GM19328 (cell line): ENCODE measurements at regions not wholly inside any gene's neighbourhood (a gene's known extent, or its start where the extent isn't known, plus 50 kb on each side); places are given as distances from the start of the nearest gene placed in this dataset.
"Not testable (repeated sequence)": the region's sequence is repeated elsewhere in the genome, so short reads cannot be mapped to it uniquely, and the experiment has no call there.

ENCODE experiments used
- ATAC-seq: cut with Tn5 transposase; IDR thresholded peaks from one replicate; pipeline ENCODE4 v1.9.1; 2021; ENCODE audit warnings: mild to moderate bottlenecking, moderate library complexity; ENCODE audit not compliant: unreplicated experiment

DNA sequence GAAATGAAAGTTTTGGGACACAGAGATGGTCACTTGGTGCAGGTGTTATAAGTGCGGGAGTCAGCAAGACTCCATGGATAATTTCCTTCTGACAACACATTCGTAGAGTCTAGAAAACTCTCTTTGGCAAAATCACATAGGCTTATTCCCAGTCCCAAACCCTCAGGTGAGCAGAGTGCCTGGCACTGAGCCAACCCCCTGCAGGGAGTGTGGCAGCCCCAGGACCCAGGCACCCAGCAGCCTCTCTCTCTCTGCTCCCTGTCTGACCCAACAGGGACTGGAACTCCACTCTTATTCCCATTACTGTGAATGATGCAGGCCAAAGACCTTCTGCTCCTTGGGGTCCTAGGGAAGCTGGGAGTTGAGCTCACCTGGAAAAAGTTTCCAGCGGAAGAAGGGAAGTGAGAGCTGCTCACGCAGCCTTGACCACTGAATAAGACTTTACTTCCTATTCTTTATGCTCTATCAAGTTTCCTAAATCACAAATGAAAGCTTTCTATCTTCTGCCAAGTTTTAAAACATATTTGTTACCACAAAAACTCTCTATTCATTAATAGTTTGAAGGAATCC, 132.6 kb upstream of the ETV3 start:
- ATAC-seq: no peak

DNA sequence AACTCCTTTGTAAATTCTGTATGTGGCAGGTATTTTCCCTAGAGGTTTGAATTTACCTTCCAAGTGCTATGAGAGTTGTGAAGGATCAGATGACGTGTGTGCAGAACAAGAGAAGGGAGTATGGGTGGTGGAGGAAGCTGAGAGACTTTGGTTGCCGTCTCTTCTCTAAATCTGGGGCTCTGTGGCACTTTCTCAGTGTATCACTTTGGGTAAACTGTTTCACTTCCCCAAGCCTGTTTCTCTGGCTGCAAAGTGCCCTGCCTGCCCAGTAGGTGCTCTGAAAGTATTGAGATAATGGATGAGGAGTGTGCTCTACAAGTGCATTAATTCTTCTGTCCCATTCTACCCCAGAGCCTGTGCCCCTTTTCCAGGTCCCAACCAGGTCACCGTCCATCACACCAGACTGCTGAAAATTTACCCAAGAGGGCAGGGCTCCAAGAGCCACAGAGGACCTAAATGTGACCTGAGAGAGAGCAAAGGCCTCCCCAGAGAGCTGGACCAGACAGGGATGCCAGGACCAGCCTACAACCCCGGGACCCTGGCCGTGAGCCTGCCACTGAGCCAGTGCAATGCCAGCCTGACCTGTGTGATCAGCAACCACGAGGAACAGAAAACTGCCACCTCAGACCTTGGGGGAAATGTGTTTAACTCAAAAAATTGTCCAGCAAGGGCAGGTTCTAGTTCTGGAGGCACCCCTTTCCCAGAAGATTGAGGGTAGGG, 131.6 kb upstream of the ETV3 start:
- ATAC-seq: no peak

DNA sequence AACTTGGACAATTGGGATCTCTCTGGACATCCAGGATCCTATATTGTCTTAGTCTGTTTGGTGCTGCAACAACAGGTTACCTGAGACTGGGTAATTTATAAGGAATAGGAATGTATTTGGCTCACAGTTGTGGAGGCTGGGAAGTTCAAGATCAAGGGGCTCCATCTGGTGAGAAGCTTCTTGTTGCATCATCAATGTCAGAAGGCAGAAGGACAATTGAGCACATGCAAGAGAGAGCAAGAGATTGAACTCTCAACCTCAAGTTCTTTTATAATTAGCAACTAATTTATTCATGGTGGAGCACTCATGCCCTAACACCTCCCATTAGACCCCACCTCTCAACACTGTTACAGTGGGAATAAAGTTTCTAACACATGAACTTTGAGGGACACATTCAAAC, 124.7 kb upstream of the ETV3 start:
- ATAC-seq: no peak

DNA sequence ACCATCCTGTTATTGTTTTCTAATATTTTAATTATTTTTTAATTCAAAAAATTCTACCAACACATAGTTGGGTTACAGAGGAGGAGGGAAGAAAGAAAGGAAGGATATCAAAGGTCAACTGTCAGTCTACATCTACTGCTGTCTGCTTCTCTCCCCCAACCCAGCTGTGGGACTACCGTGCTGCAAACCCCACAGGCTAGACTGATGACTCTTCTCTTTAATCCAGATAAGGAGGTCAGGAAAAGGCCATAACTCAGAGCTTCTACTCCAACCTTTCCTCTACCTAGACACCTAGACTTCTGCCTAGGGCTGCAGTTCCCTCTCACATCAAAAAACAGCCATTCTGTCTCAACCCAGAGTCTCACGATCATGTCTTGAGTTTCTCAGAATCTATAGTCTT, 124.2 kb upstream of the ETV3 start:
- no peak for ATAC-seq

DNA sequence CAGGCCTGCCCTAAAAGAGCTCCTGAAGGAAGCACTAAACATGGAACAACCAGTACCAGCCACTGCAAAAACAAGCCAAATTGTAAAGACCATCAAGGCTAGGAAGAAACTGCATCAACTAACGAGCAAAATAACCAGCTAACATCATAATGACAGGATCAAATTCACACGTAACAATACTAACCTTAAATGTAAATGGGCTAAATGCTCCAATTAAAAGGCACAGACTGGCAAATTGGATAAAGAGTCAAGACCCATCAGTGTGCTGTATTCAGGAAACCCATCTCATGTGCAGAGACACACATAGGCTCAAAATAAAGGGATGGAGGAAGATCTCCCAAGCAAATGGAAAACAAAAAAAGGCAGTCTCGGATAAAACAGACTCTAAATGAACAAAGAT, 117.7 kb upstream of the ETV3 start:
- not testable (repeated sequence) for ATAC-seq

DNA sequence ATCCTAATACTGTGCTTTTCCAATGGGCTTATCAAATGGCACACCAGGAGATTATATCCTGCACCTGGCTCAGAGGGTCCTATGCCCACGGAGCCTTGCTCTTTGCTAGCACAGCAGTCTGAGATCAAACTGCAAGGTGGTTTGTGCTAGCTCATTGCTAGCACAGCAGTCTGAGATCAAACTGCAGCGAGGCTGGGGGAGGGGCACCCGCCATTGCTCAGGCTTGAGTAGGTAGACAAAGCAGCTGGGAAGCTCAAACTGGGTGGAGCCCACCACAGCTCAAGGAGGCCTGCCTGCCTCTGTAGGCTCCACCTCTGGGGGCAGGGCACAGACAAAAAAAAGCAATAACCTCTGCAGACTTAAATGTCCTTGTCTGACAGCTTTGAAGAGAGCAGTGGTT, 116.0 kb upstream of the ETV3 start:
- not testable (repeated sequence) for ATAC-seq

DNA sequence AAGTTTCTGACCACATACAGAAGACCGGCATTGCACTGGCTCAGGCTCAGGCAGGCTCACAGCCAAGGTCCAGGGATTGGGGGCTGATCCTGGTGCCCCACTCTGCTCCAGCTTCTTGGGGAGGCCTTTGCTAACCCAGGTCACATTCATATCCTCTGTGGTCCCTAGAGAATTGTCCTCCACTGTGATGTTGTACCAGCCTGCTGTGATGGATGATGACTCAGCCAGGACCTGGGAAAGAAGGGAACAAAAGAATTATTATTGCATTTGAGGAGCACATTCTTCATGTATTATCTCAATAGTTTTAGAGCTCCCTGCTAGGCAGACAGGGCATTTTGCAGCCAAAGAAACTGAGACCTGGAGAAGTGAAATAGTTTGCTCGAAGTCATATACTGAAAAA, 114.3 kb upstream of the ETV3 start:
- ATAC-seq: no peak

DNA sequence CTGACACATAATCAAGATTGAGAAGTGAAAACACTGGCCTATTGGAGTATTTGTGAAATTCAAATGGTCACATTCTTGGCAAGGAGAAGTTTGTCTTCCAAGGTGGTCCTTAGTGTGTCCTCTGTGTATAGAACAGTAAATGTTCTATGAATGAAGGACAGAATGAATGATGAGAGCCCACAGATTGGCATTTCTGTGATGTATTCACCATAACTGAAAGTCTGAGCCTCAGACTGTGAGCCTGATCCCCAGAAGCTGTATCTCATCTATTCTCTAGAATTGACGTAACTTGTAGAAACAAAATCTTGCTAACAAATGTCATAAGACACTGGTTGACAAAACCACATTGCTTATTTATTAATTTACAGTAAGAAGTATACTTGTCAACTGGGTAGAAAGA, 111.5 kb upstream of the ETV3 start:
- no peak for ATAC-seq

DNA sequence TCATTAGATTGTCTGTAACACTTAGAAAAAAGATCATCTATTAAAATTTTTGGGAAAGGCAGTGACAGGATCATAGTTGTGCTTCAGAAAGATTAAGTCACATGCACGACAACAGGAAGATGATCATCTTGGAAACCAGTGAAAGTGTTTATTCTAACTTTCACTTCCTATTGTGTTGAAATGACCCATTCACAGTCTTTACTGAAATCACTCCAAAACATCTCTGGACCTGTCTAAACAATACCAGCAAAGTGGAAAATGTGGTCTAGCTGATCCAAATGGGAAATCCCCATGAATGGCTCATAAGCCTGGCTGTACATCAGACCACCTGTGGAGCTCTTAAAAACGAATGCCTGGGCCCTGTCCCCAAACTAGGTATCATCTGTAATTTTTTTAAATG, 111.1 kb upstream of the ETV3 start:
- no peak for ATAC-seq

DNA sequence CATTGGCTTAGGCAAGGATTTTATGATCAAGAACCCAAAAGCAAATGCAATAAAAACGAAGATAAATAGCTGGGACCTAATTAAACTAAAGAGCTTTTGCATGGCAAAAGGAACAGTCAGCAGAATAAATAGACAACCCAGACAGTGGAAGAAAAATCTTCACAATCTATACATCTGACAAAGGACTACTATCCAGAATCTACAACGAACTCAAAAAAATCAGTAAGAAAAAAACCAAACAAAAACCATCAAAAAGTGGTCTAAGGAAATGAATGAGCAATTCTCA, 109.5 kb upstream of the ETV3 start:
- not testable (repeated sequence) for ATAC-seq

DNA sequence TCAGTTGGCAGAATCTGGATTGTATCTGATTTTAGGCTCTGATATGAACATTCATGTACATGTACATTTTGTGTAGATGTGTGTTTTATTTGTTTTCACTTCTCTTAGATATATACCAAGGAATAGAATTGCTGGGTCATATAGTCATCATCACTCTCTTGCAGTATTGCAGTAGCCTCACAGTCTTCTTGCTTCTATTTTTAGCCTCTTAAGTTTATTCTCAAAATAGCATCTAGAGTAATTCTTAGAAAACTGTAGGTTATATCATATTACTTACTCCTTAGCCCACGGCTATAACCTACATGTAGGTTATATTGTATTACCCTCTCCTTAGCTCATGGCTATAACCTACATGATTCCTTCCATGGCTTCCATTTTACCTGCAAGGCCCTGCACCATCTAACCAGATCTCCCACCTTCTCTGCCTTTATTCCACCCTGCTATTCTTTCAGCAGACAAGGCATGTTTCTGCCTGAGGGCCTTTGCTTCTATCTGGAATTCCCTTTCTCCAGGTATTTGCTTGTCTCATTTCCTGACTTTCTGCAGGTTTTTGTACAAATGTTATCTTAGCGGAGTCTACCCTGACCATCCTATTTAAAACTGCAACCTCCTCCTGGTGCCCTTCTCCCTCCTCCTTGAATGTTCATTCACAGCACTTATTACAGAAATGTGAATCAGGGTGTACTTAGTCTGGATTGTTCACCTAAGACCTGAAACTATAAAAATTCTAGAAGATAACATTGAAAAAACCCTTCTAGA, 109.0 kb upstream of the ETV3 start:
- no peak for ATAC-seq

DNA sequence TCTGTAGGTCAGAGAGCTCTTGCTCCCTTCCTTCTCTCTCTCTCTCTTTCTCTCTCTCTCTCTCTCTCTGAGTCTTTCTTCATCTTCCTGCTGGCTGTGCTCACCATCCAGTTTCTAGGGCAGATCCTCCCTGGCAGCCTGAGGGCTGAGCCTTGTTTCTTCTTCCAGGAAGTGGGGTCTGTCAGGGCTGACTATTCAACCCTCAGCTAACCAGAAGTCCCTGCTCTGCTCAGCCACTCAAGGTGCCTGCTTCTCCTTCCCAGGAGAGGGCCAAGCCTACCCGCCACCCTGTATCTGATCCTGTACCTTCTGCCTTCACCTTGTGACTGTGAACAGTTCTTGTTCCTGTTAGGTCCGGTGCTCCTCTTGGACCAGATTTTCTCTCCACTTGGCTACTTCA, 107.6 kb upstream of the ETV3 start:
- ATAC-seq: no peak

DNA sequence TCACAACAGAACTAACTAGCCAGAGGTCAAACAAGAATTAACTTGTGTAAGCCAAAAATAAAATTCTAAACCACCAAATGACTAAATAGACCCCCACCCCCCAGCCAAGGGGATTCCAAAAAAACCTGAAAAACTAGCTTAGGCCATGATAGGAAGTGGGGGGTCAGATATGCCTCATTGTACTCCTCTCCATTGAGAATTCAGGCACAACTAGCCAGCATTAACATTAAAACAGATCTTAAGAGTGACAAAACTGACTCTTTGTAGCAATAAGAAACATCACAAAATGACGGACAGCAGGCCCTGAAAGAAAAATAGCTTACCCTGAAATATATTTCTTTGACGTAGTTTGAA, 103.0 kb upstream of the ETV3 start:
- no peak for ATAC-seq

DNA sequence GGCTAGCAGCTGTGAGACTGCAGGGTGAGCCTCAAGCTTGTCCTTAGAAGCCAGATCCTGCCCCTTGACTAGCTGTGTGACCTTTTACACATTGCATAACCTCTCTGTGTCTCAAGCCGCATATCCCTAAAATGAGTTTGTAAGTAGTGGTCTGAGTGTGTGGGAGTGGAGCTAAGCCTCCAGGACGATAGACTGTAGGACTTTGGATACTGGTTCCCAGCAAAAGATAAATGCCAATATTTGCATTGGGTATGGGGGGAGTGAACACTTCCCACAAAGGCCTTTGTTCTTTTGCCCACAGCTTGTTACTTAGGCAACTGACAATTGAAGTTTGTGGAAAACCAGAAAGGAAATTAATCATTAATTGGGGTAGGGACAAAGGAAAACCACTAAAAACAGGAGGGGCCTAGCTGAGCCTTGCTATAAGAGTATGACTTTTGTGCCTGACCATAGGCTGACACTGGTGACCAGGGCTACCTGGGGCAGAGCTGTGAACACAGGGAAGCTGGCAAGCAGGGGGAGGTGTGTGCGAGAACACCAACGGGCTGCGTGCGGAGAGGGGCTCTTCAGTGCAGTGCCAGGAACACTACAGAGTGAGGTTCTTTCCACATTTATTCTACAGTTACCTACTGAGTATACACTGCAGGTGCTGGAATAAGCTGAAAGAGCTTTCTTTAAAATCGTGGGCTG, 102.4 kb upstream of the ETV3 start:
- ATAC-seq: no peak

DNA sequence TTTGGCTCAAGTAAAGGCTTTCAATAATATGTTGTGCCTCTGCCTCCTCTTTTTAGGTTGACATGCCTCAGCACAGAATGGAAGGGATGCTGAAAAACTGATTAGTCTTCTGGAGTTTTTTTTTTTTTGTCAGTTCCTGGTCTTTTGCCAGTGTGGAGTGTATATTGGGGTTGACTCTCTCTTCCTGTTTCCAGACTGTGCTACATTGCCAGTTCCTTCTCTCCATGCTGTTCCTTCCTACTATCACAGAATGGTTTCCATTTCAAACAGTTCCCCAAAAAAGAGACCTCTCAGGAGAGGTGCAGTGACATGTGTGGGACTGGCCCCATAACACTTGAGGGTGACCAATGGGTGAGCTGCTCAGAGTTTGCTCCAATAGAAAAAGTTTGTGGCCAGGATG, 101.7 kb upstream of the ETV3 start:
- ATAC-seq: no peak

DNA sequence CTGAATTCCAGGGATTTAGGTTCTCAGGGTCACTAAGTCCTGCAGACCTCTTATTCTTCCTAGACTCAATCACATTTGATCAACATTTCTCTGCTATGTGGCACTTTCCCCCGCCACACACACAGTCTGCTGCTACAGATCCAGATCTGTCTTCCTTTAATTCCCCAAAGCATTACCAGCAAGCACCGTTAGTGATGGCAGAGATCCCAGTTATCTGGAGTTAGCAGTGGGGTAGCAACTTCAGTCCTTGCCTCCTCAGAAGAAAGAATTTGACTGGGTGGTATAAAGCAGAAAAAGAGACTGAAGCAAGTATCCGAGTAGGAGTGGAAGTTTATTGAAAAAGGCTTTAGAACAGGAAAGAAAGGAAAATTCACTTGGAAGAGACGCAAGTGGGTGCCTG, 100.4 kb upstream of the ETV3 start:
- ATAC-seq: no peak

DNA sequence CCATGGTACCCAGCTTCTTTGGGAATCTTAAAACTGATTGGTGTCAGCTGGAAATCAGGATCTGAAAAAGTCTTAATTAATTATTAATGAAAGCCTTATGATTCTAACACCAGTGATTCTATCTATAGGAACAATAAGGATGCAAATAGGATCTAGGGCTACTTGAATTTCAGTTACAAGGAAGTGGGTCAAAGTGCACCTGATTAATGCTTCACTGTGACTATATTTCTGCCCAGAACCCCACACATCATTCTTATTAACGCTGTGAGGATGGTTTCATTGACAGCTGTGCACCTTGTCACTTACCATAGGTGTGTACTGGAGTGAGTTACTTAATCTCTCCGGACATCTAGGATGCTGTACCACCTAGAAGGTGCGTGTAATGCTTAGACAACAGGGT, 99.8 kb upstream of the ETV3 start:
- no peak for ATAC-seq

DNA sequence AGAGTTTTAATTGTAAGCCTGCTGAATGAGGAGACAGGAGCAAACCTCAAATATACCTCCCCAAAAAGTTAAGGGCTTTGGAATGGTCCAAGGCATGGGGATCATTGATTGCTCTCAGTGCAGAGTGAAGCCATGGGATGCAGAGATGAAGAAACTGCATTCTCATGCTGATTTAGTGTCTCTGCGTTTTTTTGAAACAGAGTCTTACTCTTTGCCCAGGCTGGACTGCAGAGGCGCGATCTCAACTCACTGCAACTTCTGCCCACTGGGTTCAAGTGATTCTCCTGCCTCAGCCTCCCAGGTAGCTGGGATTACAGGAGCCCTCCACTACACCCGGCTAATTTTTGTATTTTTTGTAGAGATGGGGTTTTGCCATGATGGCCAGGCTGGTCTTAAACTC, 99.3 kb upstream of the ETV3 start:
- no peak for ATAC-seq

DNA sequence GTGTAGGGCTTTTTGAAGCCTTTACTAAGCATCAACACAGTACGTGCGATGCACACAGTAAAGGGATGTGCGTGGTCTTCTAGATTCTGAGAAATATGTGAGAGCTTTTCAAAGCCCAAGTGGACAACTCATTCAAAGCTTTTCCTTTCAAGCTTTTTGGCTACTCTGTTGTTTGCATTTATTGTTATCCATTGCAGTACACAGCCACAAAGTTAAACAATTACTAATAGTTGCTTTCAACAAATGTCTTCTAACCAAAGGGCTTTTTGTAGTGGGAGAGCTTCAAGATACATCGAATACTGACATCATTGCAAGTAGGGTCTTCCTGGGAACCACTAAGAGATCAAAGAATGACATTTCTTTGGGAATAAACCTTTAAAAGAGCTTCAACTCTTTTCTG, 97.9 kb upstream of the ETV3 start:
- no peak for ATAC-seq

DNA sequence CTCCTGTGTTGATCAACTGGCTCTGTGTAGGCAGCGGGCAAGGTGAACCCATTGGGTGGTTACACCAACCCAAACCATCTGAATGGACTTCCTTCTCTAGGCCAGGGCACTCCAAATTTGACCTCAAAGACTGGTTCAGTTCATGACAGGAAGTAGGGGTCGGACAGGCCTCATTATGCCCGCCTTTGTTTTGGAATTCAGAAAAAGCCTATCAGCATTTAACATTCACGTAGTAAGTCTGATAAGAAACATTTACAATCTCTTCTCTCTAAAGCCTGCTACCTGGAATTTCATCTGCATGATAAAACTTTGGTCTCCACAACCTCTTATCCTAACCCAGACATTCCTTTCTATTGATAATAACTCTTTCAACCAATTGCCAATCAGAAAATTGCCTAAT, 97.1 kb upstream of the ETV3 start:
- ATAC-seq: no peak

DNA sequence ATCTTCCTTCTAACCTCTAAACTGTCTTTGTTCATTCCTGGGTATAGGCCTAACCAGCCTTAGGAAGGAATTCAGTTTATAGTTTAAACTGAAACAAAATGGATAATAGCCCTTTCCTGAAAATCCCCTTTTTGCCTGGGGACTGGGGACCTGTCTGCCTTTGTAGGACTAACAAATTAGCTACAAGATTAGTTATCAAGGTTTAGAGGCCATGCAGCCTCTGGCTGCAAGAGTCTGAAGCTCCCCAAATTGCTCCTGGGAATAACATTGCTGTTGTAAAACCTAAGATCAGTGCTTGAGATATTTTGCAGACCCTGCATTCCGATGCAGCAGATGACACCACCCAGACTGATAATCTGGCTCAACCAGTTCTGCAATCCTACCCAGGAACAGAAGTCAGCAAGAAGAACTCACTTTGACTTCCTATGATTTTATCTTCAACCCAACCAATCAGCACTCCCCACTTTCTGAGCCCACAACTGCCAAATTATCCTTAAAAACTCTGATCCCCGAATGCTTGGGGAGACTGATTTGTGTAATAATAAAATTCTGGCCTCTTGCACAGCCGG, 96.6 kb upstream of the ETV3 start:
- no peak for ATAC-seq

DNA sequence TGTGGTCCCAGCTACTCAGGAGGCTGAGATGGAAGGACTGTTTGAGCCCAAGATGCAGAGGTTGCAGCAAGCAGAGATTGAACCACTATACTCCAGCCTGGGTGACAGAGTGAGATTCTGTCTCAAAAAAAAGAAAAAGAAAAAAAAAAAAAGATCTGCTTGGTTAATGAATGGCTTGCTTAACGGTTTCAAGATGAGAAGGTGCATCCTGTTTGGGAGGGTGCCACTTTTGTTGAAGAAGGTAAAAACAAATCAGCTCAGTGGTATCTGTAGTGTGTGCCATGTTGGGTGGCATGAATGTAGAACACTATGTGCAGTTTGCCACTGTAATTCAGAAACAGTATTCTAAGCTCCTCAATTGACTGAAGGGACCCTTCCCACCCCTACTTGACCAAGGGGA, 94.9 kb upstream of the ETV3 start:
- no peak for ATAC-seq
